ENCODE measurements at regions not wholly inside any gene's neighbourhood (a gene's known extent, or its start where the extent isn't known, plus 50 kb on each side); places are given as distances from the start of the nearest gene placed in this dataset.

- Histone ChIP-seq H3K27me3 (ENCODE audit: control insufficient read depth in 2 of 2, insufficient read depth in 2 of 2, low read length in 2 of 2) (peaks cover 0 to under 1% of the 10 kb centered on the region in 2 donors), H3K4me3 (ENCODE audit: low read length in 2 of 2) (no peak overlapping the region), H3K4me1 (ENCODE audit: control insufficient read depth in 2 of 2, insufficient read depth in 2 of 2, low read length in 2 of 2) (no peaks in the 10 kb centered on the region), H3K36me3 (ENCODE audit: control insufficient read depth in 2 of 2, insufficient read depth in 2 of 2, low read length in 2 of 2) (no peaks in the 10 kb centered on the region), H3K9me3 (ENCODE audit: control insufficient read depth in 2 of 2, low read length in 2 of 2) (peaks cover 0 to 2% of the 10 kb centered on the region in 2 donors), H3K27ac (ENCODE audit: low read depth in 2 of 2, low read length in 2 of 2) (no peak overlapping the region), H3K9ac (ENCODE audit: low read depth in 1 of 2, low read length in 2 of 2) (no peak overlapping the region)
These were observed 581.9 kb downstream of the VRK1 start for GRCh38 chr14:97379091-97379531.

- no peak overlapping the region for H3K4me3 ChIP-seq (ENCODE audit: low read length in 2 of 2)
- H3K36me3 ChIP-seq (ENCODE audit: control insufficient read depth in 2 of 2, insufficient read depth in 2 of 2, low read length in 2 of 2): no peaks in the 10 kb centered on the region
- no peak overlapping the region for H3K9ac ChIP-seq (ENCODE audit: low read depth in 1 of 2, low read length in 2 of 2)
- H3K9me3 ChIP-seq (ENCODE audit: control insufficient read depth in 2 of 2, low read length in 2 of 2): peaks cover 0 to 2% of the 10 kb centered on the region in 2 donors
- H3K27me3 ChIP-seq (ENCODE audit: control insufficient read depth in 2 of 2, insufficient read depth in 2 of 2, low read length in 2 of 2): no peaks in the 10 kb centered on the region
- H3K27ac ChIP-seq (ENCODE audit: low read depth in 2 of 2, low read length in 2 of 2): no peak overlapping the region
- H3K4me1 ChIP-seq (ENCODE audit: control insufficient read depth in 2 of 2, insufficient read depth in 2 of 2, low read length in 2 of 2): no peaks in the 10 kb centered on the region
These were observed 583.4 kb downstream of the VRK1 start for GRCh38 chr14:97380539-97380941.

- H3K9me3 ChIP-seq (ENCODE audit: control insufficient read depth in 2 of 2, low read length in 2 of 2): peaks cover 0 to 2% of the 10 kb centered on the region in 2 donors
- no peak overlapping the region for H3K4me3 ChIP-seq (ENCODE audit: low read length in 2 of 2)
- H3K4me1 ChIP-seq (ENCODE audit: control insufficient read depth in 2 of 2, insufficient read depth in 2 of 2, low read length in 2 of 2): no peaks in the 10 kb centered on the region
- H3K9ac ChIP-seq (ENCODE audit: low read depth in 1 of 2, low read length in 2 of 2): no peak overlapping the region
- no peaks in the 10 kb centered on the region for H3K36me3 ChIP-seq (ENCODE audit: control insufficient read depth in 2 of 2, insufficient read depth in 2 of 2, low read length in 2 of 2)
- H3K27me3 ChIP-seq (ENCODE audit: control insufficient read depth in 2 of 2, insufficient read depth in 2 of 2, low read length in 2 of 2): no peaks in the 10 kb centered on the region
- H3K27ac ChIP-seq (ENCODE audit: low read depth in 2 of 2, low read length in 2 of 2): no peak overlapping the region
These were observed 584.1 kb downstream of the VRK1 start for GRCh38 chr14:97381309-97381708.

GRCh38 chr14:97382616-97383226, 585.5 kb downstream of the VRK1 start:
- no peaks in the 10 kb centered on the region for H3K4me1 ChIP-seq (ENCODE audit: control insufficient read depth in 2 of 2, insufficient read depth in 2 of 2, low read length in 2 of 2)
- H3K9me3 ChIP-seq (ENCODE audit: control insufficient read depth in 2 of 2, low read length in 2 of 2): peaks cover 0 to 2% of the 10 kb centered on the region in 2 donors
- no peak overlapping the region for H3K27ac ChIP-seq (ENCODE audit: low read depth in 2 of 2, low read length in 2 of 2)
- no peaks in the 10 kb centered on the region for H3K27me3 ChIP-seq (ENCODE audit: control insufficient read depth in 2 of 2, insufficient read depth in 2 of 2, low read length in 2 of 2)
- H3K9ac ChIP-seq (ENCODE audit: low read depth in 1 of 2, low read length in 2 of 2): no peak overlapping the region
- H3K4me3 ChIP-seq (ENCODE audit: low read length in 2 of 2): no peak overlapping the region
- H3K36me3 ChIP-seq (ENCODE audit: control insufficient read depth in 2 of 2, insufficient read depth in 2 of 2, low read length in 2 of 2): no peaks in the 10 kb centered on the region

- no peaks in the 10 kb centered on the region for H3K36me3 ChIP-seq (ENCODE audit: control insufficient read depth in 2 of 2, insufficient read depth in 2 of 2, low read length in 2 of 2)
- H3K27me3 ChIP-seq (ENCODE audit: control insufficient read depth in 2 of 2, insufficient read depth in 2 of 2, low read length in 2 of 2): no peaks in the 10 kb centered on the region
- peaks cover 0 to 2% of the 10 kb centered on the region in 2 donors for H3K9me3 ChIP-seq (ENCODE audit: control insufficient read depth in 2 of 2, low read length in 2 of 2)
- no peak overlapping the region for H3K4me3 ChIP-seq (ENCODE audit: low read length in 2 of 2)
- H3K9ac ChIP-seq (ENCODE audit: low read depth in 1 of 2, low read length in 2 of 2): no peak overlapping the region
- H3K27ac ChIP-seq (ENCODE audit: low read depth in 2 of 2, low read length in 2 of 2): no peak overlapping the region
- no peaks in the 10 kb centered on the region for H3K4me1 ChIP-seq (ENCODE audit: control insufficient read depth in 2 of 2, insufficient read depth in 2 of 2, low read length in 2 of 2)
These were observed 588.5 kb downstream of the VRK1 start for GRCh38 chr14:97385727-97386126.

- no peak overlapping the region for H3K9ac ChIP-seq (ENCODE audit: low read depth in 1 of 2, low read length in 2 of 2)
- no peak overlapping the region for H3K4me3 ChIP-seq (ENCODE audit: low read length in 2 of 2)
These were observed 590.2 kb downstream of the VRK1 start for GRCh38 chr14:97387252-97387874.

GRCh38 chr14:97388408-97388807, 591.2 kb downstream of the VRK1 start:
- no peak overlapping the region for H3K4me3 ChIP-seq (ENCODE audit: low read length in 2 of 2)
- no peaks in the 10 kb centered on the region for H3K27me3 ChIP-seq (ENCODE audit: control insufficient read depth in 2 of 2, insufficient read depth in 2 of 2, low read length in 2 of 2)
- H3K9ac ChIP-seq (ENCODE audit: low read depth in 1 of 2, low read length in 2 of 2): no peak overlapping the region
- no peak overlapping the region for H3K27ac ChIP-seq (ENCODE audit: low read depth in 2 of 2, low read length in 2 of 2)
- H3K36me3 ChIP-seq (ENCODE audit: control insufficient read depth in 2 of 2, insufficient read depth in 2 of 2, low read length in 2 of 2): no peaks in the 10 kb centered on the region
- H3K9me3 ChIP-seq (ENCODE audit: control insufficient read depth in 2 of 2, low read length in 2 of 2): no peaks in the 10 kb centered on the region
- no peaks in the 10 kb centered on the region for H3K4me1 ChIP-seq (ENCODE audit: control insufficient read depth in 2 of 2, insufficient read depth in 2 of 2, low read length in 2 of 2)

More at GRCh38 chr14:97387252-97387874, 590.2 kb downstream of the VRK1 start:
- H3K36me3 ChIP-seq (ENCODE audit: control insufficient read depth in 2 of 2, insufficient read depth in 2 of 2, low read length in 2 of 2): no peaks in the 10 kb centered on the region
- no peak overlapping the region for H3K27ac ChIP-seq (ENCODE audit: low read depth in 2 of 2, low read length in 2 of 2)
- H3K9me3 ChIP-seq (ENCODE audit: control insufficient read depth in 2 of 2, low read length in 2 of 2): no peaks in the 10 kb centered on the region
- no peaks in the 10 kb centered on the region for H3K27me3 ChIP-seq (ENCODE audit: control insufficient read depth in 2 of 2, insufficient read depth in 2 of 2, low read length in 2 of 2)
- H3K4me1 ChIP-seq (ENCODE audit: control insufficient read depth in 2 of 2, insufficient read depth in 2 of 2, low read length in 2 of 2): no peaks in the 10 kb centered on the region

- H3K9ac ChIP-seq (ENCODE audit: low read depth in 1 of 2, low read length in 2 of 2): no peak overlapping the region
- H3K27ac ChIP-seq (ENCODE audit: low read depth in 2 of 2, low read length in 2 of 2): no peak overlapping the region
- no peak overlapping the region for H3K4me3 ChIP-seq (ENCODE audit: low read length in 2 of 2)
- no peaks in the 10 kb centered on the region for H3K27me3 ChIP-seq (ENCODE audit: control insufficient read depth in 2 of 2, insufficient read depth in 2 of 2, low read length in 2 of 2)
- H3K36me3 ChIP-seq (ENCODE audit: control insufficient read depth in 2 of 2, insufficient read depth in 2 of 2, low read length in 2 of 2): no peaks in the 10 kb centered on the region
- H3K9me3 ChIP-seq (ENCODE audit: control insufficient read depth in 2 of 2, low read length in 2 of 2): no peaks in the 10 kb centered on the region
- H3K4me1 ChIP-seq (ENCODE audit: control insufficient read depth in 2 of 2, insufficient read depth in 2 of 2, low read length in 2 of 2): no peaks in the 10 kb centered on the region
These were observed 593.0 kb downstream of the VRK1 start for GRCh38 chr14:97390096-97390724.

- Histone ChIP-seq H3K9me3 (ENCODE audit: control insufficient read depth in 2 of 2, low read length in 2 of 2) (no peaks in the 10 kb centered on the region), H3K36me3 (ENCODE audit: control insufficient read depth in 2 of 2, insufficient read depth in 2 of 2, low read length in 2 of 2) (no peaks in the 10 kb centered on the region), H3K4me1 (ENCODE audit: control insufficient read depth in 2 of 2, insufficient read depth in 2 of 2, low read length in 2 of 2) (no peaks in the 10 kb centered on the region), H3K27me3 (ENCODE audit: control insufficient read depth in 2 of 2, insufficient read depth in 2 of 2, low read length in 2 of 2) (no peaks in the 10 kb centered on the region), H3K27ac (ENCODE audit: low read depth in 2 of 2, low read length in 2 of 2) (no peak overlapping the region), H3K4me3 (ENCODE audit: low read length in 2 of 2) (no peak overlapping the region), H3K9ac (ENCODE audit: low read depth in 1 of 2, low read length in 2 of 2) (no peak overlapping the region)
These were observed 596.1 kb downstream of the VRK1 start for GRCh38 chr14:97393244-97393643.

- no peak overlapping the region for H3K9ac ChIP-seq (ENCODE audit: low read depth in 1 of 2, low read length in 2 of 2)
- H3K27me3 ChIP-seq (ENCODE audit: control insufficient read depth in 2 of 2, insufficient read depth in 2 of 2, low read length in 2 of 2): no peaks in the 10 kb centered on the region
- no peaks in the 10 kb centered on the region for H3K4me1 ChIP-seq (ENCODE audit: control insufficient read depth in 2 of 2, insufficient read depth in 2 of 2, low read length in 2 of 2)
- H3K27ac ChIP-seq (ENCODE audit: low read depth in 2 of 2, low read length in 2 of 2): no peak overlapping the region
- H3K36me3 ChIP-seq (ENCODE audit: control insufficient read depth in 2 of 2, insufficient read depth in 2 of 2, low read length in 2 of 2): no peaks in the 10 kb centered on the region
- no peak overlapping the region for H3K4me3 ChIP-seq (ENCODE audit: low read length in 2 of 2)
- peaks cover 0 to 2% of the 10 kb centered on the region in 2 donors for H3K9me3 ChIP-seq (ENCODE audit: control insufficient read depth in 2 of 2, low read length in 2 of 2)
These were observed 597.9 kb downstream of the VRK1 start for GRCh38 chr14:97395068-97395467.

Data from mucosa of rectum (tissue), 2 donors.